ENCODE measurements at regions not wholly inside any gene's neighbourhood (a gene's known extent, or its start where the extent isn't known, plus 50 kb on each side); places are given as distances from the start of the nearest gene placed in this dataset.

- no peaks in the 10 kb centered on the region for H3K4me1 ChIP-seq (ENCODE audit: low read depth)
- H3K4me3 ChIP-seq = no peak overlapping the region
- H3K27ac ChIP-seq = no peak overlapping the region
- H3K27me3 ChIP-seq = no peaks in the 10 kb centered on the region
- DNase-seq (ENCODE audit: low read depth in 1 of 2, low spot score in 1 of 2) = peak in 1 of 2 donors; percentile 16
- H3K36me3 ChIP-seq = no peaks in the 10 kb centered on the region
- no peak for TF ChIP-seq CTCF (IDR thresholded peaks at IDR 0.05; ENCODE audit: low read depth, low read length)
- H3K9me3 ChIP-seq (ENCODE audit: low read depth) = no peaks in the 10 kb centered on the region
Observed at GRCh38 chr9:21580636-21581378, 98.7 kb upstream of the IFNE start.

- DNase-seq (ENCODE audit: low read depth in 1 of 2, low spot score in 1 of 2) = no peak
- H3K27me3 ChIP-seq = no peaks in the 10 kb centered on the region
Observed at GRCh38 chr9:21583628-21584377, 101.7 kb upstream of the IFNE start.

GRCh38 chr9:21584890-21585289 lies 102.8 kb upstream of the IFNE start:
- DNase-seq (ENCODE audit: low read depth in 1 of 2, low spot score in 1 of 2) = no peak
- Histone ChIP-seq H3K36me3 (no peaks in the 10 kb centered on the region), H3K27ac (no peak overlapping the region), H3K27me3 (no peaks in the 10 kb centered on the region), H3K4me1 (ENCODE audit: low read depth) (no peaks in the 10 kb centered on the region), H3K4me3 (no peak overlapping the region), H3K9me3 (ENCODE audit: low read depth) (no peaks in the 10 kb centered on the region)
- no peak for TF ChIP-seq CTCF (IDR thresholded peaks at IDR 0.05; ENCODE audit: low read depth, low read length)

More at GRCh38 chr9:21583628-21584377, 101.7 kb upstream of the IFNE start:
- H3K36me3 ChIP-seq = no peaks in the 10 kb centered on the region
- no peak overlapping the region for H3K4me3 ChIP-seq
- no peak overlapping the region for H3K27ac ChIP-seq
- no peaks in the 10 kb centered on the region for H3K9me3 ChIP-seq (ENCODE audit: low read depth)
- no peaks in the 10 kb centered on the region for H3K4me1 ChIP-seq (ENCODE audit: low read depth)
- TF ChIP-seq CTCF (IDR thresholded peaks at IDR 0.05; ENCODE audit: low read depth, low read length) = no peak

GRCh38 chr9:21585756-21586752 lies 103.9 kb upstream of the IFNE start:
- H3K9me3 ChIP-seq (ENCODE audit: low read depth) = no peaks in the 10 kb centered on the region
- no peak for DNase-seq (ENCODE audit: low read depth in 1 of 2, low spot score in 1 of 2)
- no peaks in the 10 kb centered on the region for H3K36me3 ChIP-seq
- TF ChIP-seq CTCF (IDR thresholded peaks at IDR 0.05; ENCODE audit: low read depth, low read length) = peak; percentile 40
- no peaks in the 10 kb centered on the region for H3K27me3 ChIP-seq
- H3K4me3 ChIP-seq = no peak overlapping the region
- H3K27ac ChIP-seq = no peak overlapping the region
- H3K4me1 ChIP-seq (ENCODE audit: low read depth) = no peaks in the 10 kb centered on the region

GRCh38 chr9:21589344-21590056 lies 107.4 kb upstream of the IFNE start:
- no peak overlapping the region for H3K27ac ChIP-seq
- no peaks in the 10 kb centered on the region for H3K36me3 ChIP-seq
- DNase-seq (ENCODE audit: low read depth in 1 of 2, low spot score in 1 of 2) = no peak
- no peak for TF ChIP-seq CTCF (IDR thresholded peaks at IDR 0.05; ENCODE audit: low read depth, low read length)
- no peaks in the 10 kb centered on the region for H3K9me3 ChIP-seq (ENCODE audit: low read depth)
- no peaks in the 10 kb centered on the region for H3K27me3 ChIP-seq
- no peak overlapping the region for H3K4me3 ChIP-seq
- H3K4me1 ChIP-seq (ENCODE audit: low read depth) = no peaks in the 10 kb centered on the region
